GM23338 (cell line): ENCODE measurements at regions not wholly inside any gene's neighbourhood (a gene's known extent, or its start where the extent isn't known, plus 50 kb on each side); places are given as distances from the start of the nearest gene placed in this dataset.

Experiments
- ATAC-seq: fragments of 200-7000 bp; cut with Tn5 transposase; 3 replicates; pipeline ENCODE4 v1.9.1; 2020
- DNase-seq: peaks from one replicate; pipeline ENCODE4 v3.0.0-alpha.2; 2015; ENCODE audit warnings: low spot score
- H2AFZ ChIP-seq: fragments of 200-600 bp; sonication (generic); 2 replicates; pipeline ENCODE4 v1.8.0; 2016; ENCODE audit warnings: antibody characterized with exemption, mild to moderate bottlenecking, moderate library complexity
- H3F3A ChIP-seq: fragments of 200-600 bp; sonication (generic); replicated peaks from 2 replicates; pipeline ENCODE4 v1.8.0; 2017; ENCODE audit warnings: antibody characterized with exemption, mixed run types, low read depth
- H3K27ac ChIP-seq: fragments of 200-600 bp; sonication (generic); 2 replicates; pipeline ENCODE4 v1.6.1; 2016; ENCODE audit warnings: low read depth
- H3K27me3 ChIP-seq: fragments of 200-600 bp; sonication (generic); 2 replicates; pipeline ENCODE4 v1.8.0; 2016; ENCODE audit warnings: mild to moderate bottlenecking, mixed run types, moderate library complexity; ENCODE audit not compliant: insufficient read depth
- H3K36me3 ChIP-seq: fragments of 200-600 bp; sonication (generic); 2 replicates; pipeline ENCODE4 v1.8.0; 2016; ENCODE audit warnings: mild to moderate bottlenecking; ENCODE audit not compliant: insufficient read depth
- H3K4me1 ChIP-seq: fragments of 200-600 bp; sonication (generic); 2 replicates; pipeline ENCODE4 v1.8.0; 2016; ENCODE audit warnings: mild to moderate bottlenecking, moderate library complexity; ENCODE audit not compliant: insufficient read depth
- H3K4me2 ChIP-seq: fragments of 200-600 bp; sonication (generic); 2 replicates; pipeline ENCODE4 v1.7.1; 2017; ENCODE audit warnings: mixed run types
- H3K4me3 ChIP-seq: fragments of 200-600 bp; sonication (generic); 2 replicates; pipeline ENCODE4 v1.6.1; 2016; ENCODE audit warnings: mixed run types
- H3K79me2 ChIP-seq: fragments of 200-600 bp; sonication (generic); replicated peaks from 2 replicates; pipeline ENCODE4 v1.8.0; 2017; ENCODE audit warnings: mild to moderate bottlenecking; ENCODE audit not compliant: insufficient read depth
- H3K9me2 ChIP-seq: fragments of 200-600 bp; sonication (generic); 2 replicates; pipeline ENCODE4 v1.8.0; 2017; ENCODE audit not compliant: insufficient read depth
- H4K20me1 ChIP-seq: fragments of 200-600 bp; sonication (generic); replicated peaks from 2 replicates; pipeline ENCODE4 v1.8.0; 2017; ENCODE audit warnings: mild to moderate bottlenecking; ENCODE audit not compliant: insufficient read depth
- H3K27ac Mint-ChIP-seq: 2 replicates; pipeline ENCODE4 v1.8.0; 2020; ENCODE audit warnings: inconsistent platforms, mild to moderate bottlenecking, moderate library complexity, mixed read lengths
- H3K27me3 Mint-ChIP-seq: 3 replicates; pipeline ENCODE4 v1.8.0; 2022; ENCODE audit warnings: low read depth, mild to moderate bottlenecking, moderate library complexity, mixed read lengths, inconsistent platforms; ENCODE audit not compliant: insufficient read depth, poor library complexity
- H3K36me3 Mint-ChIP-seq: 3 replicates; pipeline ENCODE4 v1.8.0; 2021; ENCODE audit warnings: low read depth, mild to moderate bottlenecking, inconsistent platforms, moderate library complexity, mixed read lengths
- H3K4me1 Mint-ChIP-seq: 3 replicates; pipeline ENCODE4 v1.8.0; 2020; ENCODE audit warnings: mild to moderate bottlenecking, inconsistent platforms, mixed read lengths
- H3K4me3 Mint-ChIP-seq: 3 replicates; pipeline ENCODE4 v1.8.0; 2021; ENCODE audit warnings: moderate library complexity, mild to moderate bottlenecking, inconsistent platforms, mixed read lengths
- H3K9me3 Mint-ChIP-seq: 3 replicates; pipeline ENCODE4 v1.8.0; 2020; ENCODE audit warnings: moderate library complexity, mild to moderate bottlenecking, inconsistent platforms, mixed read lengths
- CREB1 ChIP-seq: fragments of 250-450 bp; sonication (Bioruptor Pico); IDR thresholded peaks from 2 replicates; pipeline ENCODE4 v1.5.0; 2020; ENCODE audit warnings: low read depth, mild to moderate bottlenecking, moderate library complexity
- CTCF ChIP-seq, 2 experiments: fragments of 200-600 bp in 1 of 2; sonication (generic) in 1 of 2; conservative IDR thresholded peaks; 2 replicates each; pipeline versions ENCODE4 v1.5.1 to v1.6.1; 2016 to 2017; ENCODE audit warnings: antibody characterized with exemption in 2 of 2, low read depth in 2 of 2, mild to moderate bottlenecking in 2 of 2, moderate library complexity in 1 of 2
- EZH2 ChIP-seq: fragments of 200-600 bp; sonication (generic); IDR thresholded peaks from one replicate; pipeline ENCODE4 v1.8.0; 2017; ENCODE audit warnings: antibody characterized with exemption, mild to moderate bottlenecking, low read depth; ENCODE audit not compliant: unreplicated experiment
- JUNB ChIP-seq: IDR thresholded peaks from one replicate; pipeline ENCODE4 v1.6.1; 2016; ENCODE audit warnings: antibody characterized with exemption; ENCODE audit not compliant: unreplicated experiment
- NANOG ChIP-seq: IDR thresholded peaks from 2 replicates; pipeline ENCODE4 v1.6.1; 2016; ENCODE audit warnings: antibody characterized with exemption, borderline replicate concordance
- POLR2AphosphoS5 ChIP-seq: IDR thresholded peaks from 2 replicates; pipeline ENCODE4 v1.6.1; 2016; ENCODE audit warnings: antibody characterized with exemption, low read depth
- STAT1 ChIP-seq: IDR thresholded peaks from one replicate; pipeline ENCODE4 v1.6.1; 2016; ENCODE audit warnings: antibody characterized with exemption; ENCODE audit not compliant: unreplicated experiment
- ZNF331 ChIP-seq: fragments of 250-450 bp; sonication (Bioruptor Pico); IDR thresholded peaks from 2 replicates; pipeline ENCODE4 v1.5.0; 2020; ENCODE audit warnings: low read depth, mild to moderate bottlenecking, moderate library complexity
- ZNF462 ChIP-seq: fragments of 250-450 bp; sonication (Bioruptor Pico); IDR thresholded peaks from 2 replicates; pipeline ENCODE4 v1.5.0; 2020; ENCODE audit warnings: mild to moderate bottlenecking, moderate library complexity
- TF ChIP-seq, protein P1 (sequence below): IDR thresholded peaks from 2 replicates; pipeline ENCODE4 v1.6.1; 2016; ENCODE audit warnings: antibody characterized with exemption

GRCh38 chr20:16115911-16116552 is 457.2 kb downstream of the KIF16B start:
- no peaks in the 10 kb centered on the region for H3K27me3 ChIP-seq
- H3K4me1 ChIP-seq = no peaks in the 10 kb centered on the region
- H3K79me2 ChIP-seq = no peaks in the 10 kb centered on the region
- no peaks in the 10 kb centered on the region for H3F3A ChIP-seq
- no peak overlapping the region for H3K27ac Mint-ChIP-seq
- no peak overlapping the region for H2AFZ ChIP-seq
- no peaks in the 10 kb centered on the region; the same call in none of the 2 replicates for H3K9me2 ChIP-seq
- no peaks in the 10 kb centered on the region for H3K4me1 Mint-ChIP-seq
- no peaks in the 10 kb centered on the region for H3K9me3 Mint-ChIP-seq
- no peaks in the 10 kb centered on the region for H3K36me3 Mint-ChIP-seq
- H3K36me3 ChIP-seq = no peaks in the 10 kb centered on the region
- H3K4me2 ChIP-seq = no peak overlapping the region
- no peak overlapping the region for H3K27ac ChIP-seq
- ATAC-seq = no peak; the same call in 2 of the 3 replicates
- H4K20me1 ChIP-seq = no peaks in the 10 kb centered on the region
- H3K4me3 Mint-ChIP-seq = no peak overlapping the region
- TF ChIP-seq ZNF331 (CRISPR knock-in tag) = no peak
- TF ChIP-seq STAT1 = no peak
- TF ChIP-seq, protein P1, sequence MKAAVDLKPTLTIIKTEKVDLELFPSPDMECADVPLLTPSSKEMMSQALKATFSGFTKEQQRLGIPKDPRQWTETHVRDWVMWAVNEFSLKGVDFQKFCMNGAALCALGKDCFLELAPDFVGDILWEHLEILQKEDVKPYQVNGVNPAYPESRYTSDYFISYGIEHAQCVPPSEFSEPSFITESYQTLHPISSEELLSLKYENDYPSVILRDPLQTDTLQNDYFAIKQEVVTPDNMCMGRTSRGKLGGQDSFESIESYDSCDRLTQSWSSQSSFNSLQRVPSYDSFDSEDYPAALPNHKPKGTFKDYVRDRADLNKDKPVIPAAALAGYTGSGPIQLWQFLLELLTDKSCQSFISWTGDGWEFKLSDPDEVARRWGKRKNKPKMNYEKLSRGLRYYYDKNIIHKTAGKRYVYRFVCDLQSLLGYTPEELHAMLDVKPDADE = no peak
- no peak for TF ChIP-seq CREB1 (CRISPR knock-in tag)
- TF ChIP-seq NANOG = no peak
- no peak for TF ChIP-seq JUNB
- TF ChIP-seq EZH2 = no peak
- no peak for TF ChIP-seq CTCF (conservative IDR thresholded peaks at IDR 0.05; ENCODE audit: low read depth in 2 of 2)
- TF ChIP-seq ZNF462 = no peak
- no peak for TF ChIP-seq POLR2AphosphoS5
- peak; percentile 2 for DNase-seq
- H3K27me3 Mint-ChIP-seq = no peaks in the 10 kb centered on the region
- H3K4me3 ChIP-seq = no peak overlapping the region
